Heart right ventricle (tissue), 16 donors: ENCODE measurements at regions not wholly inside any gene's neighbourhood (a gene's known extent, or its start where the extent isn't known, plus 50 kb on each side); places are given as distances from the start of the nearest gene placed in this dataset.
"Not testable (repeated sequence)": the region's sequence is repeated elsewhere in the genome, so short reads cannot be mapped to it uniquely, and the experiment has no call there.

Source experiments
- ATAC-seq, 8 donors: fragments of 200-7000 bp; cut with Tn5 transposase; one replicate each; pipeline ENCODE4 v1.9.1; 2020; ENCODE audit warnings: mild to moderate bottlenecking in 8 of 8, moderate library complexity in 8 of 8, moderate number of reproducible peaks in 1 of 8
- DNase-seq, 2 donors: peaks; one replicate each; pipeline ENCODE4 v3.0.0-alpha.2; 2020
- H3K27ac ChIP-seq, 10 donors: fragments of 200-600 bp; sonication (generic) in 2 of 10; one replicate each; pipeline versions ENCODE4 v1.5.0 to v1.8.0; 2020 to 2022; ENCODE audit warnings: mild to moderate bottlenecking in 3 of 10
- H3K27me3 ChIP-seq, 7 donors: fragments of 200-600 bp; one replicate each; pipeline ENCODE4 v1.8.0; 2021 to 2022; ENCODE audit warnings: mild to moderate bottlenecking in 2 of 7
- H3K36me3 ChIP-seq, 9 donors: fragments of 200-600 bp; sonication (generic) in 1 of 9; one replicate each; pipeline versions ENCODE4 v1.5.0 to v1.8.0; 2020 to 2022; ENCODE audit warnings: mild to moderate bottlenecking in 2 of 9
- H3K4me1 ChIP-seq, 9 donors: fragments of 200-600 bp; sonication (generic) in 1 of 9; one replicate each; pipeline versions ENCODE4 v1.5.0 to v1.8.0; 2020 to 2022; ENCODE audit warnings: mild to moderate bottlenecking in 4 of 9
- H3K4me3 ChIP-seq, 10 donors: fragments of 200-600 bp; sonication (generic) in 2 of 10; one replicate each; pipeline versions ENCODE4 v1.5.0 to v1.8.0; 2020 to 2022; ENCODE audit warnings: mild to moderate bottlenecking in 7 of 10, moderate library complexity in 2 of 10
- H3K9me3 ChIP-seq, 11 donors: fragments of 200-600 bp in 10 of 11; sonication (generic) in 2 of 11; one replicate each; pipeline versions ENCODE4 v1.5.0 to v1.8.0; 2013 to 2022; ENCODE audit warnings: mild to moderate bottlenecking in 2 of 11, control low read depth in 1 of 11, moderate library complexity in 1 of 11
- WGBS, 2 donors: extraction: QIAGEN DNeasy Blood & Tissue Kit; methylation state at CpG; one replicate each; pipeline ENCODE4 v1.1.7; 2013; ENCODE audit warnings: inconsistent platforms in 1 of 2; 5-methylcytosine and 5-hydroxymethylcytosine counted together
- intact Hi-C, 10 donors: fragments of 100-400 bp; cut with DNase I; formaldehyde crosslinking; loops; one replicate each; pipeline versions ENCODE4 v1.11.1 to v1.14.2; 2022
- TF ChIP-seq, protein P1 (sequence below), 9 donors: fragments of 200-600 bp; sonication (generic) in 2 of 9; IDR thresholded peaks; one replicate each; pipeline versions ENCODE4 v1.5.0 to v1.8.0; 2021 to 2022; ENCODE audit warnings: antibody characterized with exemption in 9 of 9, mild to moderate bottlenecking in 5 of 9, moderate library complexity in 1 of 9
- donor health status: Arrhythmogenic right ventricular cardiomyopathy.
- donor health status: ischemic (EF 13 %, LVEDD 7.1; RV severe dilation, severe dysfunction).
- donor health status: healthy with polysubstance abuse.
- donor health status: DM: no; HTN: yes; CAD: no.
- donor health status: DM: no; HTN: no; CAD: no.
- donor health status: ischemic (EF 25% LVEDD 6.9; RV normal size, moderate dysfunction).
- donor health status: ischemic (EF 25% LVEDD 5.7; RV mildly dilated, moderate dysfunction).
- donor health status: healthy.
- donor health status: DM: yes; HTN: yes; CAD: no.
- donor health status: Ischemic cardiomyopathy.
- donor health status: ischemic (EF 35%, LVEDD 5.7; RV mildly dilated, moderate dysfunction).
- donor health status: nonischemic (EF 11% LVEDD 7.7; RV severe dilation, severe dysfunction).
- donor health status: DM: yes; HTN: yes; CAD: no.
- donor health status: PGD.
- donor health status: ischemic (EF 29% LVEDD 5.4; RV normal size, mild dysfunction).
- donor health status: nonischemic (EF 23%, LVEDD 6.1; RV moderate dilation, normal function).

DNA sequence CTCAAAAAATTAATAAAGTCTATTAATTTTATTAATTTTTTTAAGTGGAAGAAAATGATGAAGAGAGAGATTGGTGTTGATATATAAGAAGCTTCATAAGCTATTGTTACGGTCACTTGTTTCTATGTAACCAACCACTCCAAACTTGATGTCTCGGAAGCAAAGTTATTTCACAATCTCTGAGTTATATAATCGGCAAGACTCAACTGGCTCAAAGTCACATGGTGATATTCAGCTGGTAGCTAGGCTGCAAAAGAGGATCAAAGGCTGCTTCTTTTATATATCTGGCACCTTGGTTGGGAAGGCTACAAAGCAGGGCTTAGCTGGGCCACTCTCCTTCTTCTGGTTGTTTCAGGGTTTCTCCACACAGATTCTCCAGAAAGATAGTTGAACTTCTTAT lies 245.1 kb upstream of the ARHGAP42 start:
- Histone ChIP-seq H3K27ac (no peak overlapping the region), H3K27me3 (no peaks in the 10 kb centered on the region), H3K4me1 (peaks cover 0 to 27% (median 6%) of the 10 kb centered on the region in 9 donors), H3K36me3 (no peaks in the 10 kb centered on the region), H3K9me3 (peaks cover 0 to 14% (median 0%) of the 10 kb centered on the region in 11 donors), H3K4me3 (no peak overlapping the region)
- WGBS, 2 donors, result 65 to 83% methylated on average over 3 of the region's 3 CpGs
- intact Hi-C loops, result loop anchor here in 1 of 10 donors (2.0 kb wide), 1 partner anchor 19 kb away; no protein-coding TSS in a partner anchor
- DNase-seq (no peak), ATAC-seq (no peak)
- TF ChIP-seq, protein P1, sequence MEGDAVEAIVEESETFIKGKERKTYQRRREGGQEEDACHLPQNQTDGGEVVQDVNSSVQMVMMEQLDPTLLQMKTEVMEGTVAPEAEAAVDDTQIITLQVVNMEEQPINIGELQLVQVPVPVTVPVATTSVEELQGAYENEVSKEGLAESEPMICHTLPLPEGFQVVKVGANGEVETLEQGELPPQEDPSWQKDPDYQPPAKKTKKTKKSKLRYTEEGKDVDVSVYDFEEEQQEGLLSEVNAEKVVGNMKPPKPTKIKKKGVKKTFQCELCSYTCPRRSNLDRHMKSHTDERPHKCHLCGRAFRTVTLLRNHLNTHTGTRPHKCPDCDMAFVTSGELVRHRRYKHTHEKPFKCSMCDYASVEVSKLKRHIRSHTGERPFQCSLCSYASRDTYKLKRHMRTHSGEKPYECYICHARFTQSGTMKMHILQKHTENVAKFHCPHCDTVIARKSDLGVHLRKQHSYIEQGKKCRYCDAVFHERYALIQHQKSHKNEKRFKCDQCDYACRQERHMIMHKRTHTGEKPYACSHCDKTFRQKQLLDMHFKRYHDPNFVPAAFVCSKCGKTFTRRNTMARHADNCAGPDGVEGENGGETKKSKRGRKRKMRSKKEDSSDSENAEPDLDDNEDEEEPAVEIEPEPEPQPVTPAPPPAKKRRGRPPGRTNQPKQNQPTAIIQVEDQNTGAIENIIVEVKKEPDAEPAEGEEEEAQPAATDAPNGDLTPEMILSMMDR (IDR thresholded peaks at IDR 0.05), result no peak

DNA sequence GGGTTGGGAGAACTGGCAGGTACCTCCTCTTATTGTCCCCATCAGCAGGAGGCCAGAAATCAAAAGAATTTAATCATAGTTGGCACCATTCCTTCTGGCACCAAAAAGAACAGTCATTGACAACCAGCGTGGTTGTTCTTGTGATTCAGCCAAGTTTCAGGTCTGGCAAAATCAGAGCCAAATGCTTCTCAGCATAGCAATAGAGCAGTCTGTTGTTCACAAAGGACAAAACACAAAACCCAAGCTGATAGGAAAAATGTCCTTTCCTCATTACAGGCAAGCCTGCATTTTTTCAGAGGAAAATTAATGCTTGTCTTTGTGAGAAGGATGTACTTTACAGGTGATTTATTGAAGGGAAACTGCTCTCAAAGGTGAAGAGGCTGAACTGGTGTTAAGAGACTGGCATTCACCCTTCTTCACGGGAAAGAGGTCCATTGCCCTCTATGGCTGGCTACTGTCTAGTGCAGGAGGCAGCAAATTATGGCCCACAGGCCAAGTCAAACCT lies 241.8 kb upstream of the ARHGAP42 start:
- DNase-seq (peak in 1 of 2 donors; percentile 47), ATAC-seq (peak; percentile 91 to 96 (median 95))
- 12 to 20% methylated on average over 2 of the region's 2 CpGs for WGBS, 2 donors
- TF ChIP-seq, protein P1 (IDR thresholded peaks at IDR 0.05), result peak in 7 of 9 donors; percentile 24 to 59 (median 42)
- Histone ChIP-seq H3K4me3 (no peak overlapping the region), H3K27me3 (no peaks in the 10 kb centered on the region), H3K36me3 (no peaks in the 10 kb centered on the region), H3K4me1 (peaks cover 0 to 17% (median 6%) of the 10 kb centered on the region in 9 donors), H3K9me3 (peaks cover 0 to 20% (median 0%) of the 10 kb centered on the region in 11 donors), H3K27ac (peak overlapping the region in 7 of 10 donors; percentile 8 to 79 (median 68))
- intact Hi-C loops, result no loop called here

DNA sequence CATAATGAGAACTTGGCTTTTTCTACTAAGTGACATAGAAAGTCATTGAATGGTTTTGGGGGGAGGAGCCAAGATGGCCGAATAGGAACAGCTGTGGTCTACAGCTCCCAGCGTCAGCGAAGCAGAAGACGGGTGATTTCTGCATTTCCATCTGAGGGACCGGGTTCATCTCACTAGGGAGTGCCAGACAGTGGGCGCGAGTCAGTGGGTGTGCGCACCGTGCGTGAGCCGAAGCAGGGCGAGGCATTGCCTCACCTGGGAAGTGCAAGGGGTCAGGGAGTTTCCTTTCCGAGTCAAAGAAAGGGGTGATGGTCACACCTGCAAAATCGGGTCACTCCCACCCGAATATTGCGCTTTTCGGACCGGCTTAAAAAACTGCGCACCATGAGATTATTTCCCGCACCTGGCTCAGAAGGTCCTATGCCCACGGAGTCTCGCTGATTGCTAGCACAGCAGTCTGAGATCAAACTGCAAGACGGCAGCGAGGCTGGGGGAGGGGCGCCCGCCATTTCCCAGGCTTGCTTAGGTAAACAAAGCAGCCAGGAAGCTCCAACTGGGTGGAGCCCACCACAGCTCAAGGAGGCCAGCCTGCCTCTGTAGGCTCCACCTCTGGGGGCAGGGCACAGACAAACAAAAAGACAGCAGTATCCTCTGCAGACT lies 235.2 kb upstream of the ARHGAP42 start:
- intact Hi-C loops, DNase-seq, H3K27me3 ChIP-seq, H3K4me3 ChIP-seq, ATAC-seq, H3K27ac ChIP-seq, H3K36me3 ChIP-seq, H3K4me1 ChIP-seq: not testable (repeated sequence)
- WGBS, 2 donors, result 90 to 92% methylated on average over 26 of the region's 26 CpGs
- H3K9me3 ChIP-seq, result peaks cover 0 to 11% (median 0%) of the 10 kb centered on the region in 11 donors

DNA sequence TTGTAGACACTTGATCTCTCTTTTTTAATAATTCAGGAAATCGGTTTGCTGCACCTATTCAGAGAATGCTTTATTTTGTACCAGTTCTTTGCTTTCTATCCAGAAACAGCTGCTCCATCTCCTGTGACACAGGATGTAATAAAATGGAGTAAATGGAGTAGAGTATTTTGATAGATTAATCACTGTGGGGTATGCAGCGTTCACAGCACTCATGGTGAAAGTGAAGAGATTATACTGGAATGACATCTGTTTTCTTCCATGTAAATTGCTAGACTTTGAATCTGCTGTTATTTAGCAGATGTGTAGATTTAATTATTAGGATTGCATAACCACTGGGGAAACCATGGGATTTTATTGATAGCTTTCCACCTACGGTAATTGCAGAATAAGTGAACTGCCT lies 227.3 kb upstream of the ARHGAP42 start:
- Histone ChIP-seq H3K4me1 (no peaks in the 10 kb centered on the region), H3K27me3 (no peaks in the 10 kb centered on the region), H3K4me3 (no peak overlapping the region), H3K9me3 (peaks cover 0 to 9% (median 0%) of the 10 kb centered on the region in 11 donors), H3K36me3 (no peaks in the 10 kb centered on the region), H3K27ac (no peak overlapping the region)
- intact Hi-C loops, result loop anchor here in 1 of 10 donors (2.0 kb wide), 1 partner anchor 17 kb away; no protein-coding TSS in a partner anchor
- DNase-seq (no peak), ATAC-seq (no peak)
- TF ChIP-seq, protein P1 (IDR thresholded peaks at IDR 0.05), result no peak
- 64 to 74% methylated on average over 3 of the region's 3 CpGs for WGBS, 2 donors

DNA sequence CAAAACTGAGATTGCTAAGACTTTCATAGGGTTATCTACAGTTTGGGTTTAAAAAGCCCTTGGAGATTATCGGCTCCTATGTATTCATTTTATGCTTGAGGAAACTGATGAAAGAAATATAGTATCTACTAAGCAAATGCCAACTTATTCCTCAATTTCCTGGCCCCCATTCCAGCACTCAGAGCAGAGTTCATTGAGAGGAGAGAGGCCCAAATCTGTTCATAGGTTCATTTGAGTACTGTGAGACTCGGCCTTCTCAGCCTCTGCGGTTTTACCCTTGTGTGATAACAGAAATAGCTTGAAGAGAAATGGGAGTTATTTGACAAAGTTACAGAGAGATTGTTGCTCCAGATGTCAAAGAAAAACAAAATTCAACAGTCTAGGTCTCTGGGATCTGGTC lies 226.7 kb upstream of the ARHGAP42 start:
- Histone ChIP-seq H3K4me1 (no peaks in the 10 kb centered on the region), H3K27ac (no peak overlapping the region), H3K9me3 (peaks cover 0 to 12% (median 0%) of the 10 kb centered on the region in 11 donors), H3K36me3 (no peaks in the 10 kb centered on the region), H3K4me3 (no peak overlapping the region), H3K27me3 (no peaks in the 10 kb centered on the region)
- DNase-seq (no peak), ATAC-seq (no peak)
- TF ChIP-seq, protein P1 (IDR thresholded peaks at IDR 0.05), result no peak
- 76 to 79% methylated on average over 3 of the region's 3 CpGs for WGBS, 2 donors
- intact Hi-C loops, result loop anchor here in 1 of 10 donors (2.0 kb wide), 1 partner anchor 18 kb away; no protein-coding TSS in a partner anchor
